Right ventricle myocardium inferior (tissue), 1 donor: ENCODE measurements at regions not wholly inside any gene's neighbourhood (a gene's known extent, or its start where the extent isn't known, plus 50 kb on each side); places are given as distances from the start of the nearest gene placed in this dataset.
A peak's percentile ranks its signal among the peaks of the same experiment; 100 is the strongest.

Experiments
- microRNA-seq: library from miRNA; unstranded; fragments of <30 nt; microRNA quantifications from one replicate; pipeline ENCODE4 v1.2.0, GENCODE V29; 2020
- donor health status: DM: no; HTN: yes; CAD: no; lungs with severe emphysema.

Small RNA genes in the stretch of these regions (microRNA-seq; reads per million reads assigned to microRNA genes)
- gene MIR30A (27,807 reads per million, percentile 97 among the genes with 10 or more reads in this experiment), gene MIR30C2 (104 reads per million, percentile 53 among the genes with 10 or more reads in this experiment)
